Natural killer cell (primary cell): ENCODE measurements at regions not wholly inside any gene's neighbourhood (a gene's known extent, or its start where the extent isn't known, plus 50 kb on each side); places are given as distances from the start of the nearest gene placed in this dataset.

Experiments
- ATAC-seq, 3 donors: fragments of 150-1000 bp in 2 of 3; fragments of 200-7000 bp in 1 of 3; cut with Tn5 transposase; 1 replicate in 1 of 3; 2 replicates in 2 of 3; pipeline ENCODE4 v1.10.0; 2021; ENCODE audit warnings: mild to moderate bottlenecking in 2 of 3, moderate library complexity in 2 of 3
- DNase-seq, 2 donors: peaks; one replicate each; pipeline versions ENCODE4 v3.0.0 to v3.0.0-alpha.2; 2013 to 2021; ENCODE audit warnings: mixed read lengths in 1 of 2
- H3K27ac ChIP-seq: one replicate; pipeline ENCODE4 v1.5.1; 2013; ENCODE audit warnings: mild to moderate bottlenecking, low read length
- H3K27me3 ChIP-seq: one replicate; pipeline ENCODE4 v1.6.1; 2013; ENCODE audit warnings: low read length; ENCODE audit not compliant: control insufficient read depth, insufficient read depth
- H3K36me3 ChIP-seq: one replicate; pipeline ENCODE4 v1.6.1; 2013; ENCODE audit warnings: low read length; ENCODE audit not compliant: control insufficient read depth, insufficient read depth
- H3K4me1 ChIP-seq: one replicate; pipeline ENCODE4 v1.6.1; 2013; ENCODE audit warnings: low read length; ENCODE audit not compliant: control insufficient read depth, insufficient read depth
- H3K4me3 ChIP-seq: one replicate; pipeline ENCODE4 v1.5.1; 2013; ENCODE audit warnings: low read length
- H3K9me3 ChIP-seq: one replicate; pipeline ENCODE4 v1.6.1; 2013; ENCODE audit warnings: low read length; ENCODE audit not compliant: control insufficient read depth, insufficient read depth
- H3K27ac Mint-ChIP-seq, 2 donors: one replicate each; pipeline ENCODE4 v1.8.0; 2022; ENCODE audit warnings: mild to moderate bottlenecking in 2 of 2, mixed read lengths in 2 of 2, moderate library complexity in 1 of 2
- H3K27me3 Mint-ChIP-seq, 2 donors: one replicate each; pipeline ENCODE4 v1.8.0; 2022; ENCODE audit warnings: low read depth in 2 of 2, mixed read lengths in 2 of 2
- H3K36me3 Mint-ChIP-seq: one replicate; pipeline ENCODE4 v1.8.0; 2022; ENCODE audit warnings: mixed read lengths
- H3K4me1 Mint-ChIP-seq, 2 donors: one replicate each; pipeline ENCODE4 v1.8.0; 2022; ENCODE audit warnings: mixed read lengths in 2 of 2
- H3K4me3 Mint-ChIP-seq: one replicate; pipeline ENCODE4 v1.8.0; 2022; ENCODE audit warnings: mild to moderate bottlenecking, moderate library complexity, mixed read lengths
- H3K9me3 Mint-ChIP-seq, 2 donors: one replicate each; pipeline ENCODE4 v1.8.0; 2022; ENCODE audit warnings: mixed read lengths in 2 of 2
- WGBS: methylation state at CpG from one replicate; pipeline ENCODE4 v1.1.7; 2013; ENCODE audit warnings: missing lambda C conversion rate; ENCODE audit not compliant: insufficient coverage; 5-methylcytosine and 5-hydroxymethylcytosine counted together
- intact Hi-C: fragments of 100-400 bp; cut with micrococcal nuclease; formaldehyde crosslinking; loops from one replicate; pipeline ENCODE4 v1.14.2; 2022
- TF ChIP-seq, protein P1 (sequence below): fragments of 200-600 bp; IDR thresholded peaks from one replicate; pipeline ENCODE4 v1.8.0; 2022; ENCODE audit warnings: antibody characterized with exemption

DNA sequence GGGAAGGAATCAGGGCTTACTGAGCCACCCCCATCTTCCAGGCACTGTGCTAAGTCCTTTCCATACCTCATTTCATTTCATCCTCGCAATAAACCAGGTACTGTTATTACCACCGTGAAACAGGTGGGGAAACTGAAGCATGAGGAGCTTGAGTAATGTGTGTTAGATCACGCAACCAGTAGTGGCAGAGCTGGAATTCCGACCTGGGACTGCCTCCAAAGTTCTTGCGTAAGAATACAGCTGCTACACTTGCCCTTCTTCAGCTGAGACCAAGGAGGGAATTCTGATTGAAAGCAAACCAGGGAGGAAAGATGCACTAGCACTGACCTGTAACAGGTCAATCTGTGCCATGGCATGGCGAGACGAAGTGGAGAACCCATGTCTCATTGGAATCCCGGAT, 113.4 kb upstream of the MSX2 start:
- ATAC-seq (no peak), DNase-seq (no peak)
- TF ChIP-seq, protein P1, sequence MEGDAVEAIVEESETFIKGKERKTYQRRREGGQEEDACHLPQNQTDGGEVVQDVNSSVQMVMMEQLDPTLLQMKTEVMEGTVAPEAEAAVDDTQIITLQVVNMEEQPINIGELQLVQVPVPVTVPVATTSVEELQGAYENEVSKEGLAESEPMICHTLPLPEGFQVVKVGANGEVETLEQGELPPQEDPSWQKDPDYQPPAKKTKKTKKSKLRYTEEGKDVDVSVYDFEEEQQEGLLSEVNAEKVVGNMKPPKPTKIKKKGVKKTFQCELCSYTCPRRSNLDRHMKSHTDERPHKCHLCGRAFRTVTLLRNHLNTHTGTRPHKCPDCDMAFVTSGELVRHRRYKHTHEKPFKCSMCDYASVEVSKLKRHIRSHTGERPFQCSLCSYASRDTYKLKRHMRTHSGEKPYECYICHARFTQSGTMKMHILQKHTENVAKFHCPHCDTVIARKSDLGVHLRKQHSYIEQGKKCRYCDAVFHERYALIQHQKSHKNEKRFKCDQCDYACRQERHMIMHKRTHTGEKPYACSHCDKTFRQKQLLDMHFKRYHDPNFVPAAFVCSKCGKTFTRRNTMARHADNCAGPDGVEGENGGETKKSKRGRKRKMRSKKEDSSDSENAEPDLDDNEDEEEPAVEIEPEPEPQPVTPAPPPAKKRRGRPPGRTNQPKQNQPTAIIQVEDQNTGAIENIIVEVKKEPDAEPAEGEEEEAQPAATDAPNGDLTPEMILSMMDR = no peak
- no peak overlapping the region for H3K4me3 Mint-ChIP-seq
- no peaks in the 10 kb centered on the region for H3K9me3 Mint-ChIP-seq
- no peaks in the 10 kb centered on the region for H3K4me1 Mint-ChIP-seq
- Histone ChIP-seq H3K27ac (no peak overlapping the region), H3K4me3 (no peak overlapping the region), H3K9me3 (no peaks in the 10 kb centered on the region), H3K36me3 (no peaks in the 10 kb centered on the region), H3K27me3 (no peaks in the 10 kb centered on the region), H3K4me1 (peaks cover 5% of the 10 kb centered on the region)
- H3K27me3 Mint-ChIP-seq = peaks cover 3 to 10% of the 10 kb centered on the region in 2 donors
- WGBS = 77% methylated on average over 7 of the region's 8 CpGs
- intact Hi-C loops = no loop called here
- no peaks in the 10 kb centered on the region for H3K36me3 Mint-ChIP-seq
- H3K27ac Mint-ChIP-seq = no peak overlapping the region

DNA sequence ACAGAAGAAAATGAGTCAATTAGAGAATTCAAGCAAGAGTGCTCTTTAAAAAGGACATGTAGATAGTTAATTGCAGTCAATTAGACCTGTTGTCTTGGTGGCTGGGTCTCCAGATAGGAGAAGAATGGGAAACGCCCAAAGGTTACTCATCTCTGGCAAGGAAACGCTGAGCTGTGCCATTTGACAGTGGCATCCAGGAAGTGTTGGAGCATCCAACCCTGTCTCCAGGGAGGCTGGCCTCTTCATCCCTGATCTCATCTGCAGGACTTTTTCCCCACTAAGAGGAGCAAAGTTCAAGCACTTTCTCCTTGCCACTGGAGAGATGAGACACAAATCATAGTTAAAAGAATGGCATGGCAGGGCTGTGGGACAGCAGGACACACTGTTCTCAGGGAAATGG, 111.7 kb upstream of the MSX2 start:
- no peaks in the 10 kb centered on the region for H3K9me3 Mint-ChIP-seq
- H3K27me3 Mint-ChIP-seq = no peaks in the 10 kb centered on the region
- TF ChIP-seq, protein P1 = no peak
- 88% methylated on average over 2 of the region's 2 CpGs for WGBS
- no peak overlapping the region for H3K27ac ChIP-seq
- H3K4me1 Mint-ChIP-seq = no peaks in the 10 kb centered on the region
- no peak for DNase-seq
- no peaks in the 10 kb centered on the region for H3K9me3 ChIP-seq
- no peak overlapping the region for H3K4me3 Mint-ChIP-seq
- no peaks in the 10 kb centered on the region for H3K36me3 Mint-ChIP-seq
- H3K36me3 ChIP-seq = no peaks in the 10 kb centered on the region
- no peak for ATAC-seq
- H3K27me3 ChIP-seq = no peaks in the 10 kb centered on the region
- intact Hi-C loops = no loop called here
- no peak overlapping the region for H3K27ac Mint-ChIP-seq
- no peak overlapping the region for H3K4me3 ChIP-seq
- peaks cover 5% of the 10 kb centered on the region for H3K4me1 ChIP-seq

DNA sequence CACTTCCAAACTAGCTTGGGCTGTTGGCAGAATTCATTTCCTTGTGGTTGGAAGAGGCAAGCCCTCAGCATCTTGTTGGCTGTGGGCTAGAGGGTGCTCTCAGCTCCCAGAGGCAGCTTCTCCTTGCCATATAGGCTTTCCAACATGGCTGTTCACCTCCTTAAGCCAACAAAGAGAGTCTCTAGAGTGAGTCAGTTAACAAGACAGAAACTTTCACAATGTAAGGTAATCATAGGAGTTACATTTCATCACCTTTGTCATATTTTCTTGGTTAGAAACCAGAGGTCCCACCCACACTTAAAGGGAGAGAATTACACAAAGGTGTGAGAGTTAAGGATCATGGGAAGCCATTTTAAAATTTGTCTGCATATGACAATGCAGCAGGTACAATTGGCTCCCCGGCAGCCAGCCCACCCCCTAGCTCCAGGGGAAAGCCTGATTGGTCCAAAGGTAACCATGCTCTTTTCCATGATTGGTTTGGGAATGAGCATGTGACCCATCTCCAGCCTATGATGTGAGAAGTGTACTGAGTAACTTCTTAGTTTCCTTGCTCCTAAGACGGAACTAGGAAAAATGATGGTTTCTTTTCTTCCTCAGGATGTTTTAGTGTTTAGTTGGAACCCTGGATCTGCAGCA, 109.8 kb upstream of the MSX2 start:
- DNase-seq (no peak), ATAC-seq (no peak)
- Mint-ChIP-seq H3K4me1 (no peaks in the 10 kb centered on the region), H3K27ac (no peak overlapping the region), H3K4me3 (no peak overlapping the region), H3K9me3 (no peaks in the 10 kb centered on the region), H3K36me3 (no peaks in the 10 kb centered on the region), H3K27me3 (no peaks in the 10 kb centered on the region)
- H3K27me3 ChIP-seq = no peaks in the 10 kb centered on the region
- no peaks in the 10 kb centered on the region for H3K9me3 ChIP-seq
- no peak overlapping the region for H3K27ac ChIP-seq
- TF ChIP-seq, protein P1 = no peak
- intact Hi-C loops = no loop called here
- no peaks in the 10 kb centered on the region for H3K4me1 ChIP-seq
- H3K4me3 ChIP-seq = no peak overlapping the region
- WGBS = 86% methylated on average over 2 of the region's 2 CpGs
- H3K36me3 ChIP-seq = no peaks in the 10 kb centered on the region

DNA sequence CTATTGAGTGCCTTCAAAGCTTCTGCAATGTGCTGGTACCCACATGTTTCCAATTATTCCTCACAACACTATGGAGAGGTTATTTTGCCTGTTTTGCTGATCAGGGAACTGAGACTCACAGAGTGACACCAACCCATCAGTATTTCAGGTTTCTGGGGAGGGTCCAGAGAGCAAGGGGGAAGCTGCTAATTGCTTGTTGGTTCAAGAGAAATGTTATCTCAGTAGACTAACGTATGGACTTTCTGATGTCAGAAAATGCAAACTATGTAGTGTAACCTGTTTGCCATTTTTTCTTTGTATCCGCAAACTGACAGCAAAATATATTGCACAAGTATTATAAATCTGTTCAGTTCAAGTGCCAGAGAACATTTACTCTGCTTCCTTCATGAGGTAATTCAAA, 108.3 kb upstream of the MSX2 start:
- WGBS = 48% methylated on average over 2 of the region's 2 CpGs
- intact Hi-C loops = no loop called here

More for the DNA sequence above, 108.3 kb upstream of the MSX2 start:
- Histone ChIP-seq H3K27ac (no peak overlapping the region), H3K27me3 (no peaks in the 10 kb centered on the region), H3K4me3 (no peak overlapping the region), H3K36me3 (no peaks in the 10 kb centered on the region), H3K4me1 (no peaks in the 10 kb centered on the region), H3K9me3 (no peaks in the 10 kb centered on the region)
- no peak overlapping the region for H3K27ac Mint-ChIP-seq
- H3K9me3 Mint-ChIP-seq = no peaks in the 10 kb centered on the region
- DNase-seq (no peak), ATAC-seq (no peak)
- H3K4me3 Mint-ChIP-seq = no peak overlapping the region
- H3K27me3 Mint-ChIP-seq = peaks cover 0 to 3% of the 10 kb centered on the region in 2 donors
- H3K4me1 Mint-ChIP-seq = no peaks in the 10 kb centered on the region
- no peaks in the 10 kb centered on the region for H3K36me3 Mint-ChIP-seq
- TF ChIP-seq, protein P1 = no peak
